Endodermal cell (in vitro differentiated cells): ENCODE measurements at regions not wholly inside any gene's neighbourhood (a gene's known extent, or its start where the extent isn't known, plus 50 kb on each side); places are given as distances from the start of the nearest gene placed in this dataset.

ENCODE experiments used
- DNase-seq: peaks from one replicate; pipeline ENCODE4 v3.0.0-alpha.2; 2017
- H3K27ac ChIP-seq: 2 replicates; pipeline ENCODE4 v1.5.1; 2013; ENCODE audit warnings: mild to moderate bottlenecking, low read depth, low read length, moderate library complexity
- H3K27me3 ChIP-seq: 2 replicates; pipeline ENCODE4 v1.6.1; 2013; ENCODE audit warnings: mild to moderate bottlenecking, low read length, moderate library complexity; ENCODE audit not compliant: insufficient read depth, control insufficient read depth, poor library complexity, severe bottlenecking
- H3K36me3 ChIP-seq: 2 replicates; pipeline ENCODE4 v1.7.0; 2013; ENCODE audit warnings: mild to moderate bottlenecking, low read length, moderate library complexity; ENCODE audit not compliant: control insufficient read depth, insufficient read depth
- H3K4me1 ChIP-seq: one replicate; pipeline ENCODE4 v1.7.0; 2013; ENCODE audit warnings: low read length; ENCODE audit not compliant: control insufficient read depth, insufficient read depth
- H3K4me3 ChIP-seq: 2 replicates; pipeline ENCODE4 v1.5.1; 2013; ENCODE audit warnings: mild to moderate bottlenecking, low read length, moderate library complexity
- H3K9ac ChIP-seq: 2 replicates; pipeline ENCODE4 v1.6.1; 2013; ENCODE audit warnings: mild to moderate bottlenecking, low read length, moderate library complexity; ENCODE audit not compliant: poor library complexity, severe bottlenecking; ENCODE audit errors: extremely low read depth
- H3K9me3 ChIP-seq: 2 replicates; pipeline ENCODE4 v1.6.1; 2013; ENCODE audit warnings: mild to moderate bottlenecking, low read length, moderate library complexity; ENCODE audit not compliant: control insufficient read depth
- H3K27ac Mint-ChIP-seq: 2 replicates; pipeline ENCODE4 v1.8.0; 2020; ENCODE audit warnings: mixed read lengths
- H3K27me3 Mint-ChIP-seq: 2 replicates; pipeline ENCODE4 v1.8.0; 2021; ENCODE audit warnings: mild to moderate bottlenecking, mixed read lengths; ENCODE audit not compliant: insufficient read depth
- H3K36me3 Mint-ChIP-seq: 2 replicates; pipeline ENCODE4 v1.8.0; 2020; ENCODE audit warnings: low read depth, mixed read lengths
- H3K4me1 Mint-ChIP-seq: 2 replicates; pipeline ENCODE4 v1.8.0; 2020; ENCODE audit warnings: mixed read lengths
- H3K4me3 Mint-ChIP-seq: 2 replicates; pipeline ENCODE4 v1.8.0; 2020; ENCODE audit warnings: mild to moderate bottlenecking, moderate library complexity, mixed read lengths
- H3K9me3 Mint-ChIP-seq: 2 replicates; pipeline ENCODE4 v1.8.0; 2020; ENCODE audit warnings: mild to moderate bottlenecking, mixed read lengths
- WGBS, 2 experiments: methylation state at CpG; one replicate each; pipeline versions ENCODE4 v1.1.5 to v1.1.7; 2013; ENCODE audit warnings: missing lambda C conversion rate in 2 of 2, mixed read lengths in 1 of 2; ENCODE audit not compliant: insufficient coverage in 1 of 2, insufficient read length in 1 of 2; 5-methylcytosine and 5-hydroxymethylcytosine counted together
- TF ChIP-seq, protein P1 (sequence below): fragments of 200-600 bp; sonication (generic); conservative IDR thresholded peaks from 2 replicates; pipeline ENCODE4 v1.5.0; 2021; ENCODE audit warnings: antibody characterized with exemption, mild to moderate bottlenecking

DNA sequence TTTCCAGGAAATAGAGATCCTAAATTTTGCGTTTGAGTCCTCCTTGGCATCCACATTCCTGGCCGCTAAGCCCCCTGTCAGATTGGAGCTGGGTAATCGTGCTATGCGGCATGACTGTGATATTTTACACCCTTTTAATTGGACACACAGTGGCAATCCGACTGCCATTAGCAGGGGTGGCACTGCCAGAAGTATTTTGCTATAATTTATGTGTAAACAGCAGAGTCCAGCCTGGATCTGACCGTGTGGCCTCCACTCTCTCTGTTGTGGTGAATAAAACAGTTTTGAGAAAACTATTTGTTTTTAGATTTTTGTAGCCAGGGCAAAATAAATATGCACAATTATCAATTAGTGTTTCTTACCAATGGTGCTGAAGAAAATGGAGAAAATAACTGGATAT, 281.0 kb upstream of the IRX2 start:
- H3K9me3 Mint-ChIP-seq = no peaks in the 10 kb centered on the region
- no peak overlapping the region for H3K27ac Mint-ChIP-seq
- Histone ChIP-seq H3K9ac (no peak overlapping the region), H3K4me1 (no peaks in the 10 kb centered on the region), H3K9me3 (no peaks in the 10 kb centered on the region), H3K36me3 (no peaks in the 10 kb centered on the region), H3K27me3 (no peaks in the 10 kb centered on the region), H3K4me3 (no peak overlapping the region), H3K27ac (no peak overlapping the region)
- no peak overlapping the region for H3K4me3 Mint-ChIP-seq
- no peak for DNase-seq
- no peaks in the 10 kb centered on the region for H3K4me1 Mint-ChIP-seq
- H3K27me3 Mint-ChIP-seq = peaks cover 2% of the 10 kb centered on the region
- TF ChIP-seq, protein P1, sequence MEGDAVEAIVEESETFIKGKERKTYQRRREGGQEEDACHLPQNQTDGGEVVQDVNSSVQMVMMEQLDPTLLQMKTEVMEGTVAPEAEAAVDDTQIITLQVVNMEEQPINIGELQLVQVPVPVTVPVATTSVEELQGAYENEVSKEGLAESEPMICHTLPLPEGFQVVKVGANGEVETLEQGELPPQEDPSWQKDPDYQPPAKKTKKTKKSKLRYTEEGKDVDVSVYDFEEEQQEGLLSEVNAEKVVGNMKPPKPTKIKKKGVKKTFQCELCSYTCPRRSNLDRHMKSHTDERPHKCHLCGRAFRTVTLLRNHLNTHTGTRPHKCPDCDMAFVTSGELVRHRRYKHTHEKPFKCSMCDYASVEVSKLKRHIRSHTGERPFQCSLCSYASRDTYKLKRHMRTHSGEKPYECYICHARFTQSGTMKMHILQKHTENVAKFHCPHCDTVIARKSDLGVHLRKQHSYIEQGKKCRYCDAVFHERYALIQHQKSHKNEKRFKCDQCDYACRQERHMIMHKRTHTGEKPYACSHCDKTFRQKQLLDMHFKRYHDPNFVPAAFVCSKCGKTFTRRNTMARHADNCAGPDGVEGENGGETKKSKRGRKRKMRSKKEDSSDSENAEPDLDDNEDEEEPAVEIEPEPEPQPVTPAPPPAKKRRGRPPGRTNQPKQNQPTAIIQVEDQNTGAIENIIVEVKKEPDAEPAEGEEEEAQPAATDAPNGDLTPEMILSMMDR = no peak
- H3K36me3 Mint-ChIP-seq = no peaks in the 10 kb centered on the region
- 67 to 72% methylated on average over 4 to 6 of the region's 6 CpGs for WGBS, 2 experiments

DNA sequence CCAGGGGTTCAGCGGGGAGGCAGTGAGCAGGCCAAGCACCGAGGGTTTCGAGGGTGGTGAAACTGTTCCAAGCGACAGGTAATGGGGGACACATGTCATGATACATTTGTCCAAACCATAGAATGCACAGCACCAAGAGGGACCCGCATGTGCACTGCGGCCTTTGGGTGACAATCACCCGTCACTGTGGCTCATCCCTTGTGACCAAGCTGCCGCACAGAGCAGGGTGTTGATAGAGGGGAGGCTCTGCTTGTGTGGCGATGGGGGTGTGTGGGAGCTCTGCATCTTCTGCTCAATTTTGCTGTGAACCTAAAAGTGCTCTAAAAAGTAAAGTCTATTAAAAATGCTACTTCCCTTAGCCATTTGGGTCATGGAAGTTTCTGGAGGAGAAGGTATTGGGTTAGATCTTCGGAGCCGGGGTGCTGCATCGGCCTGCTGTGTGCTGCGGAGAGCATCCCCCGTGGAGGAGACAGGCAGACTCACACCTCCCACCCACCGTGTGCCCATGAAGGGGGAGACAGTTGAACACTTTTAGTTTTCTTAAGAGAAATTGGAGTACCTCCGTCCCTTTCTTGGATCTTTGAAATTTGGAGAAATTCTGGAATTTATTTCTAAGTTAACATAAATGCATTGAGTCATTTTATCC, 280.4 kb upstream of the IRX2 start:
- H3K4me1 Mint-ChIP-seq = no peaks in the 10 kb centered on the region
- H3K36me3 Mint-ChIP-seq = no peaks in the 10 kb centered on the region
- no peaks in the 10 kb centered on the region for H3K4me1 ChIP-seq
- H3K9me3 ChIP-seq = no peaks in the 10 kb centered on the region
- WGBS, 2 experiments = 89 to 91% methylated on average over 13 to 16 of the region's 16 CpGs
- DNase-seq = no peak
- no peak overlapping the region for H3K4me3 Mint-ChIP-seq
- no peak overlapping the region for H3K27ac Mint-ChIP-seq
- no peaks in the 10 kb centered on the region for H3K27me3 ChIP-seq
- TF ChIP-seq, protein P1 = no peak
- no peak overlapping the region for H3K9ac ChIP-seq
- no peaks in the 10 kb centered on the region for H3K9me3 Mint-ChIP-seq
- no peak overlapping the region for H3K4me3 ChIP-seq
- no peak overlapping the region for H3K27ac ChIP-seq
- peaks cover 2% of the 10 kb centered on the region for H3K27me3 Mint-ChIP-seq
- no peaks in the 10 kb centered on the region for H3K36me3 ChIP-seq

DNA sequence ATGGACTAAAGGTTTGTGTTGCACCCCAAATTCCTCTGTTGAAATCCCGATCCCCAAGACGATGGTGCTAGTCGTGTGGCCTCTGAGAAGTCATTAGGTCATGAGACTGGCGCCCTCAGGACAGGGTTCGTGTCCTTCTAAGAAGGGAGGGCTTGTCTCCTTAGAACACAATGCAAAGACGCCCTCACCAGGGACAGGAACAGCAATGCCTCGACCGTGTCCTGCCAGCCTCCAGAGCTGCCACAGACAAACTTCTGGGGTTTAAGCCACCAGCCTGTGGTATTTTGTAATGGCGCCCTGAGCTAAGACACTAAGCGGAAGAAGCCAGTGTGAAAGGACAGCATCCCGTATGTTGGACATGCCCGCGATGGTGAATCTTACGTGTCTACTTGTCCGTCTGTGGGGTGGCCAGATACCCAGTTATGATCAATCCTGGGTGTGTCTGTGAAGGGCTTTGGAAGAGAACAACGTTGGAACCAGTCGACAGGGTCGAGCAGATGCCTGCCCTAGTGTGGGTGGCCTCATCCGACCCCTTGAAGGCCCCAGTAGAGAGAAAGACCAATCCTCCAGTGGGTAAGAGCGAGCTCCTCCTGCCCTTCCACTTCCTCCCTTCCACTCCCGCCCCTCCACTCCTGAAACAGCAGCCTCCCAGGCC, 279.2 kb upstream of the IRX2 start:
- Mint-ChIP-seq H3K4me1 (no peaks in the 10 kb centered on the region), H3K4me3 (no peak overlapping the region)

More for the DNA sequence above, 279.2 kb upstream of the IRX2 start:
- H3K36me3 Mint-ChIP-seq = no peaks in the 10 kb centered on the region
- H3K27ac Mint-ChIP-seq = no peak overlapping the region
- TF ChIP-seq, protein P1 = no peak
- H3K27ac ChIP-seq = no peak overlapping the region
- no peaks in the 10 kb centered on the region for H3K36me3 ChIP-seq
- H3K9ac ChIP-seq = no peak overlapping the region
- no peak overlapping the region for H3K4me3 ChIP-seq
- no peaks in the 10 kb centered on the region for H3K27me3 ChIP-seq
- H3K9me3 ChIP-seq = no peaks in the 10 kb centered on the region
- no peaks in the 10 kb centered on the region for H3K4me1 ChIP-seq
- no peak for DNase-seq
- WGBS, 2 experiments = 96 to 98% methylated on average over 14 to 21 of the region's 21 CpGs
- H3K27me3 Mint-ChIP-seq = peaks cover 2% of the 10 kb centered on the region
- H3K9me3 Mint-ChIP-seq = no peaks in the 10 kb centered on the region
